ENCODE measurements at regions not wholly inside any gene's neighbourhood (a gene's known extent, or its start where the extent isn't known, plus 50 kb on each side); places are given as distances from the start of the nearest gene placed in this dataset.
"Not testable (repeated sequence)": the region's sequence is repeated elsewhere in the genome, so short reads cannot be mapped to it uniquely, and the experiment has no call there.

DNA sequence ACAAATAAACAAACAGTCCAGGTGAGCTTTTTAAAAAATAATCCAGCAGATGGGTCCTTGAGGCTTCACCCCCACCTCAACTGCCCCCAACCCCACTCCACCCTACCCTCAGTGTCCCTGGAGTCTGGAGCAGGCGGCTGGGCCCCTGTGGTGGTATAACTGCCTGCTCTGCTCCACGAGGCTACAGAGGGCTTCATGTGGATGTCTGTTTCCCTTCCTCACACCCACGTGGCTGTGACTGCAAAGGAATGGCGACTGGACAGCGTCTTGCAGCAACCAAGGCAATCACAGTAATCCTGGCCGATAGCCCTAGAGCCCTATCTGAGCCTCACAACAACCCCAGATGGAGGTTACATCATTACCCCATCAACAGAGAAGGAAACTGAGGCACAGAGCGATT, 76.5 kb downstream of the SLC2A10 start:
- CTCF ChIA-PET, result no interaction called here
- POLR2A ChIA-PET, result no interaction called here

GRCh38 chr20:46786566-46786965, 77.1 kb downstream of the SLC2A10 start:
- POLR2A ChIA-PET, result no interaction called here
- CTCF ChIA-PET, result no interaction called here

DNA sequence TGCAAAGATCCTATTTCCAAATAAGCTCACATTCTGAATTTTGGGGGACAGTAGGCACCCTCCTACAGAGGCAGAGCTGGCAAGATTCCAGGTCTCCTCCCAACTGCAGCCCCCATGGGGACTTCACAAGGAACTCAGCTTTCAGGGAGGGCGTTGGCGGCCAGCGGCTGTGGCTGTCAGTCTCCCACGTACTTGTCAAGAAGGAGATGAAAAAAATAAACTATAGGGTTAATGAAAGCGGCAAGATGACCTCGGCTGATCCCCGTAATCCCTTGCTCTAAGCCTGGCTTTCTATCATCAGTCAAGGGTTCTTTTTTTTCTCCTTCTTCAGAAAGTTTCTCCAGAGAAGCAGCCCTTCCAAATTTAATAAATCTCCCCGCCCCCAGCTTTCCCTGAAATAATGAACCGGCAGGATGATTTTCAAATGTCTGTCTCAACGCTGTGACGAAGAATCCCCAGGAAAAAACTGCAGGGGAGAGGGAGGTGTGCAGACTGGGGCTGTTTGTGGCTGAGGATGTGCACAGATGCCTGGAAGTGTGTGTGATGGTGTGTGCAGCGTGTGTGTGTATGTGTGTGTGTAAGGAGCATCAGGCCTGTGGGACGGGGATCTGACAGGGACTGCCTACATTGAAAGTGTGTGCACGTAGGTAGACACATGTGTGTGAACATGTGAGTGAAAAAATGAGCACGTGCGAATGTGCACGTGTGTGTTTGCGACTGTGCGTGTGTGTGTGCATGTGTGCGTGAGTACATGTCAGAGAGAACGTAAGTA, 78.7 kb downstream of the SLC2A10 start:
- CTCF ChIA-PET, result no interaction called here
- POLR2A ChIA-PET, result no interaction called here

- POLR2A ChIA-PET, CTCF ChIA-PET: not testable (repeated sequence)
Measured at GRCh38 chr20:46788763-46789091, 79.3 kb downstream of the SLC2A10 start.

DNA sequence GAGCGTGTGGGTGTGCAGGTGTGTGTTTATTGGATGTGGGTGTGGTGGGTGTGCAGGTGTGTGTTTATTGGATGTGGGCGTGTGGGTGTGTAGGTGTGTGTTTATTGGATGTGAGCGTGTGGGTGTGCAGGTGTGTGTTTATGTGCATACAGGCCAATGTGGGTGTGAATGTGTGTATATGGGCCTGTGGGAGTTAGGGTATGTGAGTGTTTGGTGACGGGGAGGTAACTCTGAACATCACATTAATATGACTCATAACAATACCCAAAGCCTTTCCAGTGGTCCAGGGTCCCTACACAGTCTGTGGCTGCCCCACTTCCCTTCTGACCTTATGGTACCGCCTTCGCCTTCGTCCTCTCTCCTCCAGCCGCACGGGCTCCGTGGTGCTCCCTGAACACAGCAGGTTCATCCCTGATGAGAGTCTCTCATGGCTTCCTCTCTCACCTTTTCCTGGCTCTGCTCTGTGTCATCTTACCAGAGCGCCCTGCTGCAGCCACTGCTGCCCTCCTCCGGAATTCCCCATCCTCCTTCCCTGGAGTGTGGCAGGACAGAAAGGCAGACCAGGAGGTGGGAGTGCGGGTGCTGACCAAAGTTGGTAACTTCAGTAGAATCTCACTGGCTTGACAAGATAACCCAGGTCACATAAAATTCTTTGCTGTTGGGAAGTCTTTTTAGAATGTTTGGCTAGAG, 80.0 kb downstream of the SLC2A10 start:
- POLR2A ChIA-PET, result no interaction called here
- CTCF ChIA-PET, result no interaction called here

- CTCF ChIA-PET, result no interaction called here
Measured at GRCh38 chr20:46791722-46792416, 82.4 kb downstream of the SLC2A10 start.

DNA sequence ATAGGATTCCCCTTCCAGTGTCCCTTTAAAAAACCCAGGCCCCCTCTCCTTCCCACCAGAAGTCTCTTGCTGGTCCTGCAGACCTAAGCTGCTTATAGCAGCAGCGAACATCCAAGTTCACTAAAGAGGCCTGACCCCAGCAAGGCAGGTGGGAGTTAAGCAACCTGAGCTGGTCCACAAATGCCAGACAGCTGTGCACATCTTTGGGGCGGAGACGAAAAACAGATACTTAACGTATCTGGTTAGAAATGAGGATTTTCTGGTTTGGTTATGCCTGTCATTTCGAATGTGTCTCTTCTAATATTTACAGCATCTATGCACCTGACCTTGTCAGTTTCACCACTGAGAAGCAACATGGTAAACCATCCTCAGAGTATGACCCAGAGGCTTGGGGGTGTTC, 87.8 kb downstream of the SLC2A10 start:
- ChIA-PET POLR2A (no interaction called here), CTCF (no interaction called here)

More at GRCh38 chr20:46791722-46792416, 82.4 kb downstream of the SLC2A10 start:
- POLR2A ChIA-PET, result no interaction called here

DNA sequence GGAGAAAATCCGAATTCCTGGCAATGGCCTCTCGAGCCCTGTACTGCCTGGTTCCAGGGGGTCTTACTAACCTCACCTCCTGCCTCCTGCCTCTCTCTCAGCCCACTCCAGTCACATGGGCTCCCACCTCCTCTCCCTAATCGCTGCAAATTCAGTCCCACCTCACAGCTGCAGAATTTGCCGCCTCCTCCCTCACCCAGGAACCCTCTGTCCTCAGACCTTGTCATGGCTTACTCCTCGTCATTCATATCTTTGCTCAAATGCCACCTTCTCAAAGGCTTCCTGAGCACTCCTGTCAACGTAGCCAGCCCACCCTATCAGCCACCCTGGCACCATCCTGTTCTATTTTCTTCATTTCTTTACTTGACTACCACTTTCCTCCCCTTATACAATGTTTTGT, 89.0 kb downstream of the SLC2A10 start:
- ChIA-PET CTCF (no interaction called here), POLR2A (no interaction called here)

GRCh38 chr20:46799781-46800408, 90.4 kb downstream of the SLC2A10 start:
- CTCF ChIA-PET, result no interaction called here

GRCh38 chr20:46800409-46800804, 91.0 kb downstream of the SLC2A10 start:
- ChIA-PET CTCF (no interaction called here), POLR2A (no interaction called here)

More at GRCh38 chr20:46799781-46800408, 90.4 kb downstream of the SLC2A10 start:
- POLR2A ChIA-PET, result no interaction called here

- ChIA-PET POLR2A (no interaction called here), CTCF (no interaction called here)
Measured at GRCh38 chr20:46801003-46801702, 91.7 kb downstream of the SLC2A10 start.

- POLR2A ChIA-PET, result no interaction called here
- CTCF ChIA-PET, result no interaction called here
Measured at GRCh38 chr20:46802722-46803121, 91.9 kb upstream of the EYA2 start.

DNA sequence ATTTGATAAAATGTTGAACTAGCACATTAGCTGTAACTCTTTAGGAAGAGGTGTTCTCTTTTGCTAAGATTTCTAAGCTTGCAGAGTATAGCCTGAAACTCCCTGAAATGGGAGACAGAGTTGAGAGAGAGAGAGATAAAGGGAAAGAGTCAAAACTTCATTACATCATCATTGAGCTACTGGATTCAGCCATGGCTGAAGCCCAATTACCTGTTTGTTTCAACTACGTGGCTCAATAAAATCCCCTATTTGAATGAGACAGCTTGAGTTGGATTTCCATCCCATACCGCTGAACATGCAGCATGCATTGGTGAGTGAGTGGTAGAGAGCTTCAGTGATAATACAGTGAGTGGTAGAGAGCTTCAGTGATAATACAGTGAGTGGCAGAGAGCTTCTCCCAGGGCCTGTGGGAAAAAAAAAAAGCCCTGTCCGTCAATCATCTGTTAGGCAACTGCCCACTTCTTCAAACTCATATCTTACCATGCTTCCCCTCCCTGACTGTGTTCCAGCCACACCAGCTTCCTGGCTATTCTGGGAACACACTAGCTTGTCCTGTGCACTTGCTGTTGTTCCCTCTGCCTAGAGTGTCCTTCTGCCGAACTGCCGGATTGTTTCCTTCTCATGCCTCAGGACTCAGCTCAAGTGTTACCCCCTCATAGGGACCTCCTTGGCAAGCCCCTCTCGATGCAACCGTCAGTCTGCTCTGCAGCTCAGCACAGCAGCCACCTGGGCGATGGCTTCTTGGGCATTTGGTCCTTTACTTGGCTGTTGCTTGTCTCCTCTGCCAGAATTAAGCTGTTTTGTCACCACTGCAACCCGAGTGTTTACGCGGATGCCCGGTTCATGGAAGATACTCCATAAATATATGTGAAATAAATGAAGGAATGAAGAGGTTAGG, 91.3 kb upstream of the EYA2 start:
- ChIA-PET CTCF (no interaction called here), POLR2A (no interaction called here)

- ChIA-PET POLR2A (no interaction called here), CTCF (no interaction called here)
Measured at GRCh38 chr20:46804126-46804525, 90.5 kb upstream of the EYA2 start.

DNA sequence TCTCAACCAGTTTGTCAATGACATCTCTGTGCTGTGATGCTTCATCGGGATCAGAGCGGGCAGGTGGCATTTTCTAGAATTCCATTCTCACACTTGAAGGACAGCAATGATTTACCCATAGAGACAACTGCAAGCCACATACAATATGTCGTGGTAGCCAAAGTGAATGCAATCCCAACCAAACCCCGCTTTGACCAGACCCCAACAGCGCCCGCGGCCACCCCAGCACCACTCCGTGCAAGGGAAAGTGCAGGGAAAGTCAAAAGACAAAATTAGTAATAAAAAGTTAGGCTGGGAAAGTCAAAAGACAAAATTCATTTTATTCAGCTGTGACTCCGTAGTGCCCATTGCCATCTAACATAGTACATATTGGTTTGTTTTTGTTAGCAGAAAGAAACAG, 88.8 kb upstream of the EYA2 start:
- POLR2A ChIA-PET, result no interaction called here
- CTCF ChIA-PET, result no interaction called here

GRCh38 chr20:46807998-46808397, 86.6 kb upstream of the EYA2 start:
- POLR2A ChIA-PET, result no interaction called here
- CTCF ChIA-PET, result no interaction called here

DNA sequence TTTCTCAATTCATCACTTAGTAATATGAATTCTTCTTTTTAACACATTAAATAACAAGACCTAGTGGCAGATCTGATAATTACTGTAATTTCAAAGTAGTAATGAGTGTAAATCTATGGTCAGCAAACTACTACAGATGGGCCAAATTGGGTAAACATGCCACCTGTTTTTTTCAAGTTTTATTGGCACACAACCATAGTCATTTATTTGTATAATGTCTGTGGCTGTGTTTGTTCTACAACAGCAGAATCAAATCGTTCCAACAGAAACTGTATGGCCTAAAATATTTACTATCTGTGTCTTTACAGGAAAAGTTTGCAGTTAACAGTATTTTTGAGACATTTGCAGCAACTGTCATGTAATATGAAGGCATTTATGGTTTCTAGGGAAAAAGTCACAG, 86.1 kb upstream of the EYA2 start:
- POLR2A ChIA-PET, result no interaction called here
- CTCF ChIA-PET, result no interaction called here

DNA sequence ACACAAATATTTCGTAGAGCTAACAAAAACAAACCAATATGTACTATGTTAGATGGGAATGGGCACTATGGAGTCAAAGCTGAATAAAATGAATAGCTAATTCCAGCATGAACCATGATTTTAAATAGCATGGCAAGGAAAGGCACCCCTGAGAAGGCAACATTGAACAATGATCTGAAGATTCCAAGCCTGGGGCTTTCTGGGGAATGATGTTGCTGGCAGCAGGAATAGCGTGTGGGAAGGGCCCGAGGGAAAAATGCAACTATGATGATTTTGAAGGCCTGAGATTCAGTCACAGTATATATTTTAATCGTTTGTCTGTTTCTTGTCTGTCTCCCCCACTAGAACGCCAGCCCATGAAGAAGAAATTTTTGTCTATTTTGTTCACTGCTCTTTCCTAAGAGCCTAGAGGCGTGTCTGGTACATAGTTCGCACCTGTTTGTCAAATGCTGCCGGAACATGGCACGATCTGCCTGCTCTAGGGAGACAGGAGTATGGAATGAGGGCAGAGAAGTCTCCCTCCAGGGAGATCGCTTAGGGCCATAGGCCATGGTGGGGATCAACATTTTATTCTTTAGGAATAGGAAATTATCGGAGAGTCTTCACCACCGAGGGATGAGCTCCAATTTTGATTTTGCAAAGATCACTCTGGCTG, 84.8 kb upstream of the EYA2 start:
- ChIA-PET POLR2A (no interaction called here), CTCF (interaction anchor here (0.8 kb wide), 1 partner anchor 1425 kb away, joined by 8 read pairs; no protein-coding TSS in a partner anchor)

Measured in activated CD8-positive, alpha-beta memory T cell treated with anti-CD3 and anti-CD28 coated beads for 36 hours (primary cell).